Neural progenitor cell (in vitro differentiated cells): ENCODE measurements at regions not wholly inside any gene's neighbourhood (a gene's known extent, or its start where the extent isn't known, plus 50 kb on each side); places are given as distances from the start of the nearest gene placed in this dataset.

ENCODE experiments used
- DNase-seq: peaks from one replicate; pipeline ENCODE4 v3.0.0-alpha.2; 2016; ENCODE audit warnings: low spot score
- H2AFZ ChIP-seq: fragments of 200-600 bp; sonication (generic); replicated peaks from 2 replicates; pipeline ENCODE4 v1.6.1; 2016; ENCODE audit warnings: antibody characterized with exemption
- H3F3A ChIP-seq: fragments of 200-600 bp; sonication (generic); 2 replicates; pipeline ENCODE4 v1.6.1; 2016; ENCODE audit warnings: antibody characterized with exemption, low read depth
- H3K27ac ChIP-seq: fragments of 200-600 bp; sonication (generic); 2 replicates; pipeline ENCODE4 v1.5.1; 2016; ENCODE audit warnings: mild to moderate bottlenecking
- H3K27me3 ChIP-seq: fragments of 200-600 bp; sonication (generic); 2 replicates; pipeline ENCODE4 v1.6.1; 2016; ENCODE audit warnings: mild to moderate bottlenecking, moderate library complexity
- H3K36me3 ChIP-seq: fragments of 200-600 bp; sonication (generic); 2 replicates; pipeline ENCODE4 v1.5.1; 2016
- H3K4me1 ChIP-seq: fragments of 200-600 bp; sonication (generic); 2 replicates; pipeline ENCODE4 v1.6.1; 2016; ENCODE audit warnings: mixed run types
- H3K4me2 ChIP-seq: fragments of 200-600 bp; sonication (generic); 2 replicates; pipeline ENCODE4 v1.6.1; 2016
- H3K4me3 ChIP-seq: fragments of 200-600 bp; sonication (generic); 2 replicates; pipeline ENCODE4 v1.5.1; 2016
- H3K79me2 ChIP-seq: fragments of 200-600 bp; sonication (generic); 2 replicates; pipeline ENCODE4 v1.6.1; 2016; ENCODE audit warnings: low read depth
- H3K9ac ChIP-seq: fragments of 200-600 bp; sonication (generic); 2 replicates; pipeline ENCODE4 v1.6.1; 2016
- H3K9me3 ChIP-seq: fragments of 200-600 bp; sonication (generic); 2 replicates; pipeline ENCODE4 v1.5.1; 2016; ENCODE audit warnings: low read depth
- H4K20me1 ChIP-seq: fragments of 200-600 bp; sonication (generic); 2 replicates; pipeline ENCODE4 v1.6.1; 2016; ENCODE audit warnings: low read depth
- H3K27ac Mint-ChIP-seq: 3 replicates; pipeline ENCODE4 v1.8.0; 2021; ENCODE audit warnings: mixed read lengths
- H3K27me3 Mint-ChIP-seq: 2 replicates; pipeline ENCODE4 v1.8.0; 2022; ENCODE audit warnings: low read depth, mild to moderate bottlenecking, inconsistent platforms, moderate library complexity, mixed read lengths; ENCODE audit not compliant: insufficient read depth
- H3K36me3 Mint-ChIP-seq: 3 replicates; pipeline ENCODE4 v1.8.0; 2021; ENCODE audit warnings: mixed read lengths
- H3K4me1 Mint-ChIP-seq: 3 replicates; pipeline ENCODE4 v1.8.0; 2021; ENCODE audit warnings: mixed read lengths
- H3K4me3 Mint-ChIP-seq: 3 replicates; pipeline ENCODE4 v1.8.0; 2021; ENCODE audit warnings: mild to moderate bottlenecking, moderate library complexity, mixed read lengths
- H3K9me3 Mint-ChIP-seq: 3 replicates; pipeline ENCODE4 v1.8.0; 2020; ENCODE audit warnings: mixed read lengths
- EZH2 ChIP-seq: fragments of 200-600 bp; sonication (generic); IDR thresholded peaks from 2 replicates; pipeline ENCODE4 v1.6.1; 2017; ENCODE audit warnings: antibody characterized with exemption, mild to moderate bottlenecking, moderate library complexity
- EZH2phosphoT487 ChIP-seq: fragments of 200-600 bp; sonication (generic); IDR thresholded peaks from 2 replicates; pipeline ENCODE4 v1.6.1; 2017; ENCODE audit warnings: antibody characterized with exemption
- TF ChIP-seq, protein P1 (sequence below): fragments of 200-600 bp; sonication (generic); IDR thresholded peaks from 2 replicates; pipeline ENCODE4 v1.5.1; 2017; ENCODE audit warnings: antibody characterized with exemption, mild to moderate bottlenecking

GRCh38 chr2:160931531-160931930, 228.7 kb upstream of the TANK start:
- no peaks in the 10 kb centered on the region for H3K4me1 ChIP-seq
- H3K4me1 Mint-ChIP-seq, result no peaks in the 10 kb centered on the region

DNA sequence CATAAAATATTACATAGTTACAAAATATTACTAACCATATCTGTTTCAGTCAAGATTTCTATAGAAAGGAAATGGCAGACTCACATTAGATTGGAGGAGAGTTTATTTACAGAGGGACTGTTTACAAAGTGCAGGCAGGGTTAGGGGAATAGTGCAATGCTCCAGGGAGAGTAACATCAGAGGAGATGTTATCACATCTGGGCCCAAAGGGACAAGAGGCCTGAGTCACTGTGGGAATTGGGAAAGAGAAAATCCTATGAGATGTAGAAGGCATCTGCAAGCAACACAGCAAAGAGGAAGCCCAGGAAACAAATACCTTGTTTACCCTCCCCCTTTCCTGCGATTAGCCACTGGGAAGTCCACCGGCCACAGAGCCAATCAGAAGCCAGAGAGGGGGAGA, 227.3 kb upstream of the TANK start:
- Histone ChIP-seq H3K4me2 (no peak overlapping the region), H3K4me1 (no peaks in the 10 kb centered on the region), H4K20me1 (no peaks in the 10 kb centered on the region), H3K27me3 (no peaks in the 10 kb centered on the region), H3K9ac (no peak overlapping the region), H3K79me2 (no peaks in the 10 kb centered on the region), H2AFZ (no peak overlapping the region), H3F3A (no peaks in the 10 kb centered on the region), H3K4me3 (no peak overlapping the region), H3K27ac (no peak overlapping the region), H3K36me3 (no peaks in the 10 kb centered on the region), H3K9me3 (no peaks in the 10 kb centered on the region)
- Mint-ChIP-seq H3K27me3 (no peaks in the 10 kb centered on the region), H3K4me3 (no peak overlapping the region), H3K4me1 (no peaks in the 10 kb centered on the region), H3K9me3 (no peaks in the 10 kb centered on the region), H3K36me3 (no peaks in the 10 kb centered on the region), H3K27ac (no peak overlapping the region)
- TF ChIP-seq EZH2 (no peak), EZH2phosphoT487 (no peak)
- TF ChIP-seq, protein P1, sequence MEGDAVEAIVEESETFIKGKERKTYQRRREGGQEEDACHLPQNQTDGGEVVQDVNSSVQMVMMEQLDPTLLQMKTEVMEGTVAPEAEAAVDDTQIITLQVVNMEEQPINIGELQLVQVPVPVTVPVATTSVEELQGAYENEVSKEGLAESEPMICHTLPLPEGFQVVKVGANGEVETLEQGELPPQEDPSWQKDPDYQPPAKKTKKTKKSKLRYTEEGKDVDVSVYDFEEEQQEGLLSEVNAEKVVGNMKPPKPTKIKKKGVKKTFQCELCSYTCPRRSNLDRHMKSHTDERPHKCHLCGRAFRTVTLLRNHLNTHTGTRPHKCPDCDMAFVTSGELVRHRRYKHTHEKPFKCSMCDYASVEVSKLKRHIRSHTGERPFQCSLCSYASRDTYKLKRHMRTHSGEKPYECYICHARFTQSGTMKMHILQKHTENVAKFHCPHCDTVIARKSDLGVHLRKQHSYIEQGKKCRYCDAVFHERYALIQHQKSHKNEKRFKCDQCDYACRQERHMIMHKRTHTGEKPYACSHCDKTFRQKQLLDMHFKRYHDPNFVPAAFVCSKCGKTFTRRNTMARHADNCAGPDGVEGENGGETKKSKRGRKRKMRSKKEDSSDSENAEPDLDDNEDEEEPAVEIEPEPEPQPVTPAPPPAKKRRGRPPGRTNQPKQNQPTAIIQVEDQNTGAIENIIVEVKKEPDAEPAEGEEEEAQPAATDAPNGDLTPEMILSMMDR, result no peak
- no peak for DNase-seq

More at GRCh38 chr2:160931531-160931930, 228.7 kb upstream of the TANK start:
- H3K36me3 ChIP-seq, result no peaks in the 10 kb centered on the region
- H3K27me3 Mint-ChIP-seq, result no peaks in the 10 kb centered on the region
- no peak overlapping the region for H3K9ac ChIP-seq
- H3K27ac ChIP-seq, result no peak overlapping the region
- no peak overlapping the region for H3K27ac Mint-ChIP-seq
- H3K4me3 Mint-ChIP-seq, result no peak overlapping the region
- no peak overlapping the region for H2AFZ ChIP-seq
- H4K20me1 ChIP-seq, result no peaks in the 10 kb centered on the region
- H3F3A ChIP-seq, result no peaks in the 10 kb centered on the region
- TF ChIP-seq EZH2phosphoT487 (no peak), EZH2 (no peak)
- TF ChIP-seq, protein P1, result no peak
- no peak overlapping the region for H3K4me3 ChIP-seq
- DNase-seq, result no peak
- H3K9me3 Mint-ChIP-seq, result no peaks in the 10 kb centered on the region
- no peaks in the 10 kb centered on the region for H3K36me3 Mint-ChIP-seq
- H3K9me3 ChIP-seq, result no peaks in the 10 kb centered on the region
- no peaks in the 10 kb centered on the region for H3K27me3 ChIP-seq
- no peaks in the 10 kb centered on the region for H3K79me2 ChIP-seq
- H3K4me2 ChIP-seq, result no peak overlapping the region

GRCh38 chr2:160934263-160934662, 226.0 kb upstream of the TANK start:
- Mint-ChIP-seq H3K27ac (no peak overlapping the region), H3K4me1 (no peaks in the 10 kb centered on the region), H3K9me3 (no peaks in the 10 kb centered on the region), H3K27me3 (no peaks in the 10 kb centered on the region), H3K36me3 (no peaks in the 10 kb centered on the region), H3K4me3 (no peak overlapping the region)
- no peaks in the 10 kb centered on the region for H3F3A ChIP-seq
- no peaks in the 10 kb centered on the region for H3K9me3 ChIP-seq
- TF ChIP-seq EZH2 (no peak), EZH2phosphoT487 (no peak)
- TF ChIP-seq, protein P1, result no peak
- no peak overlapping the region for H3K27ac ChIP-seq
- no peak for DNase-seq
- no peaks in the 10 kb centered on the region for H3K79me2 ChIP-seq
- no peaks in the 10 kb centered on the region for H4K20me1 ChIP-seq
- H3K4me3 ChIP-seq, result no peak overlapping the region
- no peaks in the 10 kb centered on the region for H3K27me3 ChIP-seq
- H3K4me1 ChIP-seq, result no peaks in the 10 kb centered on the region
- H2AFZ ChIP-seq, result no peak overlapping the region
- H3K4me2 ChIP-seq, result no peak overlapping the region
- H3K9ac ChIP-seq, result no peak overlapping the region
- H3K36me3 ChIP-seq, result no peaks in the 10 kb centered on the region

DNA sequence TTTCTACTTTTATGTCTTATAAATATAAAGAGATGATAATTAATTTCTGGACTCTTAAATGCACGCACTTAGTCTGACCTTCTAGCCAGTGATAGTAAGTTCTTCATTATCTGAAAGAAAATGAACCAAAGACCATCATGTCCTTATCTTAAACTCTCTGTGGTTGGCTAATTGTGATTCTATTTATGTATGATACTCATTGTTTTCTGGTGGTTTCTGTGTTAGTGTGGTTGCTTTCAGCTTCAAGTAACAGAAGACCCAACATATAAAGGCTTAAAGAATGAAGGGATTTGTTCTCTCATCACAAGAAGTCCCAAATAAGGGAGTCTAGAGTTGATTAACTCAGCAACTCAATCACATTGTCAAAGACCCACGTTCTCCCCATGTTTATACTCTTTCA, 225.2 kb upstream of the TANK start:
- H3K9ac ChIP-seq, result no peak overlapping the region
- H3K4me2 ChIP-seq, result no peak overlapping the region
- Mint-ChIP-seq H3K4me3 (no peak overlapping the region), H3K27me3 (no peaks in the 10 kb centered on the region), H3K36me3 (no peaks in the 10 kb centered on the region), H3K27ac (no peak overlapping the region), H3K4me1 (no peaks in the 10 kb centered on the region), H3K9me3 (no peaks in the 10 kb centered on the region)
- no peak for DNase-seq
- H3K27me3 ChIP-seq, result no peaks in the 10 kb centered on the region
- no peaks in the 10 kb centered on the region for H3K9me3 ChIP-seq
- no peaks in the 10 kb centered on the region for H3K4me1 ChIP-seq
- no peaks in the 10 kb centered on the region for H3K79me2 ChIP-seq
- H2AFZ ChIP-seq, result no peak overlapping the region
- TF ChIP-seq EZH2phosphoT487 (no peak), EZH2 (no peak)
- TF ChIP-seq, protein P1, result no peak
- no peak overlapping the region for H3K27ac ChIP-seq
- no peak overlapping the region for H3K4me3 ChIP-seq
- no peaks in the 10 kb centered on the region for H3K36me3 ChIP-seq
- H3F3A ChIP-seq, result no peaks in the 10 kb centered on the region
- no peaks in the 10 kb centered on the region for H4K20me1 ChIP-seq
